ENCODE measurements at regions not wholly inside any gene's neighbourhood (a gene's known extent, or its start where the extent isn't known, plus 50 kb on each side); places are given as distances from the start of the nearest gene placed in this dataset.

DNA sequence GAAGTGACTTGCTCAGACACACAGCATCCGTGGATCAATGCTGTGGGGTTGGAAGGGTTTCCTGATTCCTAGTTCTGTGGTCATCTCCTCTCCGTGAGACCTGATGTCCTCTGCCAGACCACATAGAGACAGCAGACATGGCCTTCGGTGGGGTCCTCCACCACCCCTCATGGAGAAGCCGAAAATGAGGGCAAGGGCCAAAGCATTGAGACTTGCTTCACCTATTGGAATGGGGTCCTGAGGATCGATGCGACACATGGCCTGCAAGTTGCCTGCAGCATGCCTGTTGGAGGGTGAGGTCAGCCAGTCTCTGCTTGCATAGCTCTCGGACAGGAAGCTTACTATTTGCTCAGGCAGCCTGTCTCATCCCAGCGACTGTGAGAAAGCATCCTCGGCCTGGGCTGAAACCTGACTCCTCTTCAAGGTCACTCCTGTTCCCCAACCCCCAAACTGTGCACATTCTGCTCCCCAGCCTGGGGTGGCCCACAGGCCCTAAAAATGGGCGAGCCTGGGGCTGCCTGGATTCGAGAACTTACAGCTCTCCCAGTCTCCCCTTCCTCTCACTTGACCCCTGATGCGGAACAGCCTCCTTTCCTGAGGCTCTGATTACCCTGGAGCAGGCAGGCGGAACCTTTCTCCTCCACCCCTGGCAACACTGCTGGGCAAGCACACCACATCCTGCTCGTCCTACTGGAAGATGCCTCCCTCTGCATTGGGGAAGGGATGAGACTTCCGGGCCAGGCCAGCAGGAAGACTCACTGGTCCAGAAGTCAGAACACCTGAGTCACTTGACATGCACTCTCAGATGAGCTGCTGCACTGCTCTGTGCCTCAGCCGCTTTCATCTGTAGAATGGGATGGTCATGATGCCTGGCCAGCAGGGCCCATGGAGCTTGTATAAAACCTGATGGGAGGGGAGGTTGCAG, 186.9 kb downstream of the RGS3 start:
- Histone ChIP-seq H3K4me1 (peaks cover 9 to 13% of the 10 kb centered on the region in 2 donors), H3K27ac (no peak overlapping the region), H3K27me3 (no peaks in the 10 kb centered on the region), H3K36me3 (no peaks in the 10 kb centered on the region), H3K4me3 (no peak overlapping the region), H3K9me3 (no peaks in the 10 kb centered on the region)
- DNase-seq (no peak), ATAC-seq (no peak)
- TF ChIP-seq CTCF (IDR thresholded peaks at IDR 0.05): no peak
- intact Hi-C loops (cut with DNase I): loop anchor here in 1 of 2 donors (10.0 kb wide), 1 partner anchor 56 kb away; no protein-coding TSS in a partner anchor

DNA sequence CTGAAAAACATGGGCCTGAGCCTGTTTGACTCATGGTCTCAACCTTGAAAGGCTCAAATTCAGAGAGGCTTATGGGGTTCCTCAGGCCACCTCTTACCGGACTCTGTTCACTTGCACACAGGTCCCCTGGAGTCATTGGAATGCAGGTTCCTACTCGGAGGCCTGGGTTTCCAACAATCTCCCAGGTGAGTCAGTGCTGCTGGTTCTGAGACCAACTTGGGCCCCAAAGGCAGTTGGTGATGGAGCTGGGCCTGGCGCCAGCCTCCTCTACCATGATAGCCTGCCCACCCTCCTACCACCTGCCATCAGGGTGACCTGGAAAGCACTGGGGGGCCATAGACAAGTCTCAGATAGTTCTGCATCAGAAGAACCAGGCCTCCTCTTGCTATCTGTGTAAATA, 188.4 kb downstream of the RGS3 start:
- TF ChIP-seq CTCF (IDR thresholded peaks at IDR 0.05): no peak
- Histone ChIP-seq H3K9me3 (no peaks in the 10 kb centered on the region), H3K4me3 (no peak overlapping the region), H3K36me3 (no peaks in the 10 kb centered on the region), H3K4me1 (peaks cover 10 to 28% of the 10 kb centered on the region in 2 donors), H3K27me3 (no peaks in the 10 kb centered on the region), H3K27ac (no peak overlapping the region)
- intact Hi-C loops (cut with DNase I): loop anchor here in 1 of 2 donors (10.0 kb wide), 1 partner anchor 57 kb away; no protein-coding TSS in a partner anchor
- DNase-seq (no peak), ATAC-seq (no peak)

DNA sequence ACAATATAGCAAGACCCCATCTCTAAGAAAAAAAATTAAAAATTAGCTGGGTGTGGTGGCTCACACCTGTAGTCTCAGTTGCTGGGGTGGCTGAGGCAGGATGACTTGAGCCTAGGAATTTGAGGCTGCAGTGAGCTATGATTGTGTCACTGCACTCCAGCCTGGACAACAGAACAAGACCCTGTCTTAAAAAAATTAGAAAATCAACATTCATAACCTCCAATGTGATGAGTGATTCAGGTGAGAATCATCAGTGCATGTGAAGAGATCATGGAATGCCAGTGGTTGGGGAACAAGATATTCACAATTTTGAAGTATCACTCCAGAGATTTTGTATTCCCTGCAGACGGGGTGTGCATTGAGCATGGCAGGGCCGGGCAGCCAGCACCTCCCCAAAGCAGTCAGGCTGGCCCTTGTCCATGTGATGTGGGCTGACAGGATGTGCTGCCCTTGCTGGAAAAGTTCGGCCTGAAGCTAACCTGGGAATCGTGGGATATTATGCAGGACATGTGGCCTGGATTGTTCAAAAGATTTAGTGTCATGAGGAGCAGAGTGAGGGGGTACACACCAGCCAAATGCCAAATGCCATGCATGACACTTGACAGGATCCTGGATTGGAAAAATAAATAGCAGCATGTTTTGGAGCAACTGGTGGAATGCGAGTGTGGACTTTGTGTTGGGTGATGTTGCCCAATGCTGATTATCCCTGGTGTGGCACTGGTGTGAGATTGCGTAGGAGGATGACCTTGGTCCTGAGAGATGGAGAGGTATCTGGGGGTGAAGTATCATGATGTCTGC, 189.0 kb downstream of the RGS3 start:
- no peak overlapping the region for H3K27ac ChIP-seq
- ATAC-seq (no peak), DNase-seq (no peak)
- H3K36me3 ChIP-seq: no peaks in the 10 kb centered on the region
- no peak overlapping the region for H3K4me3 ChIP-seq
- TF ChIP-seq CTCF (IDR thresholded peaks at IDR 0.05): no peak
- no peaks in the 10 kb centered on the region for H3K27me3 ChIP-seq
- H3K4me1 ChIP-seq: peaks cover 11 to 34% of the 10 kb centered on the region in 2 donors
- no peaks in the 10 kb centered on the region for H3K9me3 ChIP-seq
- intact Hi-C loops (cut with DNase I): loop anchor here in 1 of 2 donors (10.0 kb wide), 1 partner anchor 58 kb away; no protein-coding TSS in a partner anchor

DNA sequence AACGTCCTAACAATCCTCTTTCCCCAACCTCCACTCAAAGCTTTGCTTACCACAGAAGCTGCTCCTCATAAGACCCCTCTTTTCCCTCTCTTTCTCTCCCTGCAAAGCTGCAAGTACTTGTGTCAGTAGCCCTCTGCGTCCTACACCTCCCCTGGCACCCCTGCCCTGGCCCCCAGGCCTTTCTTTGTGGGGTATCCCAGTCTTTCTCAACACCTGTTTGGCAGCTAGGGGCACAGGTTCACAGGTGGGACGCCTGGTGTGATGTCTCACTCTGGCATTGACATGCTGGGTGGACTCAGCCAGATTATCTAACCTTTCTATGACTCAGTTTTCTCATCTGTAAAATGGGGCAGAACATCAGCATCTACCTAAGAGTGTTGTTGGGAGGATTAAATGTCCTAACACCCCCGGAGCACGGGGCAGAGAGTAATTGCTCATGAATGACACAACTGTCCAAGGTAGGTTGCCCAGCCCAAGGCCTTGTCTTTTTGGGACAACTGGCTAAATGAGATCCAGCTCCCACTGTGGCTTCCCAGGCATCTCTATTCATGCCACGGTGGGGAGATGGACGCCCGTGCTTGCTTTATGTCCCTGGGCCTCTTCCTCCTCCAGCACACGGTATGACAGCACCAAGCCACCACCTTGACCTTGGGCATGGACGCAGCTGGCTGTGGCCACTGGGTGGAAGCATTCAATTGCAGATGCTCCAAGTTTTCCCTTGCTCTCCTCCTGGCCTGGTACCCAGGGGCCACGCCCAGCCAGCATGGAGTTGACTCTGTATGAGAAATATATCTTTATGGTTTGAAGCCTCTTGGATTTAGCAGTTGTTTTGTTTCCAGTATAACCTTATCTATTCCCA, 190.4 kb downstream of the RGS3 start:
- Histone ChIP-seq H3K36me3 (no peaks in the 10 kb centered on the region), H3K4me3 (no peak overlapping the region), H3K9me3 (no peaks in the 10 kb centered on the region), H3K27me3 (no peaks in the 10 kb centered on the region), H3K4me1 (peaks cover 17 to 44% of the 10 kb centered on the region in 2 donors), H3K27ac (peak overlapping the region; percentile 68 to 83)
- intact Hi-C loops (cut with DNase I): loop anchor here in 1 of 2 donors (10.0 kb wide), 1 partner anchor 59 kb away; no protein-coding TSS in a partner anchor
- ATAC-seq: no peak
- DNase-seq: no peak
- TF ChIP-seq CTCF (IDR thresholded peaks at IDR 0.05): no peak
